Astrocyte (in vitro differentiated cells and primary cell): ENCODE measurements at regions not wholly inside any gene's neighbourhood (a gene's known extent, or its start where the extent isn't known, plus 50 kb on each side); places are given as distances from the start of the nearest gene placed in this dataset.

ENCODE experiments used
- DNase-seq: peaks from one replicate; pipeline ENCODE4 v3.0.0-alpha.2; 2010; ENCODE audit warnings: low read depth
- FAIRE-seq: peaks from 2 replicates; lab custom pipeline; 2011; peaks lifted over from hg19 to GRCh38; lab: Jason Lieb, UNC
- H2AFZ ChIP-seq: 2 replicates; pipeline ENCODE4 v1.6.0; 2012; ENCODE audit warnings: low read depth, low read length, inconsistent platforms
- H3K27ac ChIP-seq: 2 replicates; pipeline ENCODE4 v1.5.1; 2011; ENCODE audit warnings: low read depth, low read length, inconsistent platforms
- H3K27me3 ChIP-seq: 2 replicates; pipeline ENCODE4 v1.6.0; 2011; ENCODE audit warnings: low read length, inconsistent platforms; ENCODE audit not compliant: insufficient read depth
- H3K36me3 ChIP-seq: 2 replicates; pipeline ENCODE4 v1.5.1; 2011; ENCODE audit warnings: low read length, inconsistent platforms; ENCODE audit not compliant: insufficient read depth
- H3K4me1 ChIP-seq: 2 replicates; pipeline ENCODE4 v1.5.1; 2011; ENCODE audit warnings: low read length, inconsistent platforms; ENCODE audit not compliant: insufficient read depth
- H3K4me2 ChIP-seq: 2 replicates; pipeline ENCODE4 v1.6.0; 2012; ENCODE audit warnings: low read length, inconsistent platforms
- H3K4me3 ChIP-seq: 2 replicates; pipeline ENCODE4 v1.5.1; 2011; ENCODE audit warnings: low read depth, mild to moderate bottlenecking, low read length, inconsistent platforms; ENCODE audit not compliant: insufficient read depth
- H3K79me2 ChIP-seq: 2 replicates; pipeline ENCODE4 v1.6.0; 2012; ENCODE audit warnings: mild to moderate bottlenecking, low read length, inconsistent platforms; ENCODE audit not compliant: insufficient read depth
- H3K9ac ChIP-seq: 2 replicates; pipeline ENCODE4 v1.6.0; 2012; ENCODE audit warnings: mild to moderate bottlenecking, low read length, inconsistent platforms
- H3K9me3 ChIP-seq: 2 replicates; pipeline ENCODE4 v1.5.1; 2012; ENCODE audit warnings: low read depth, mild to moderate bottlenecking, low read length, inconsistent platforms; ENCODE audit not compliant: insufficient read depth
- H4K20me1 ChIP-seq: 2 replicates; pipeline ENCODE4 v1.6.0; 2012; ENCODE audit warnings: low read length, inconsistent platforms; ENCODE audit not compliant: insufficient read depth
- H3K27ac Mint-ChIP-seq: one replicate; pipeline ENCODE4 v1.8.0; 2021; ENCODE audit warnings: mild to moderate bottlenecking, mixed read lengths; ENCODE audit not compliant: unreplicated experiment
- H3K27me3 Mint-ChIP-seq: one replicate; pipeline ENCODE4 v1.8.0; 2021; ENCODE audit warnings: low read depth, mixed read lengths; ENCODE audit not compliant: unreplicated experiment
- H3K36me3 Mint-ChIP-seq: one replicate; pipeline ENCODE4 v1.8.0; 2021; ENCODE audit warnings: low read depth, mixed read lengths; ENCODE audit not compliant: unreplicated experiment
- H3K4me1 Mint-ChIP-seq: one replicate; pipeline ENCODE4 v1.8.0; 2021; ENCODE audit warnings: low read depth, mixed read lengths; ENCODE audit not compliant: unreplicated experiment
- H3K4me3 Mint-ChIP-seq: one replicate; pipeline ENCODE4 v1.8.0; 2021; ENCODE audit warnings: mild to moderate bottlenecking, moderate library complexity, mixed read lengths; ENCODE audit not compliant: unreplicated experiment
- H3K9me3 Mint-ChIP-seq: one replicate; pipeline ENCODE4 v1.8.0; 2021; ENCODE audit warnings: mild to moderate bottlenecking, mixed read lengths; ENCODE audit not compliant: unreplicated experiment
- CTCF ChIP-seq: IDR thresholded peaks from 2 replicates; pipeline ENCODE4 v1.5.1; 2011; ENCODE audit warnings: low read depth, mild to moderate bottlenecking, inconsistent platforms, low read length, moderate library complexity; ENCODE audit not compliant: insufficient read depth
- EZH2 ChIP-seq: IDR thresholded peaks from 2 replicates; pipeline ENCODE4 v1.6.1; 2012; ENCODE audit warnings: mild to moderate bottlenecking, low read length, inconsistent platforms; ENCODE audit not compliant: insufficient read depth

- Histone ChIP-seq H3K9ac (no peak overlapping the region), H3K27me3 (no peaks in the 10 kb centered on the region), H4K20me1 (no peaks in the 10 kb centered on the region), H3K79me2 (no peaks in the 10 kb centered on the region), H3K4me3 (no peak overlapping the region), H3K36me3 (no peaks in the 10 kb centered on the region), H3K9me3 (no peaks in the 10 kb centered on the region), H3K4me2 (no peak overlapping the region), H2AFZ (no peak overlapping the region), H3K4me1 (no peaks in the 10 kb centered on the region), H3K27ac (no peak overlapping the region)
- TF ChIP-seq EZH2 (no peak), CTCF (no peak)
- Mint-ChIP-seq H3K36me3 (peaks cover 12% of the 10 kb centered on the region), H3K4me3 (no peak overlapping the region), H3K27me3 (no peaks in the 10 kb centered on the region), H3K27ac (no peak overlapping the region), H3K4me1 (no peaks in the 10 kb centered on the region), H3K9me3 (peaks cover 13% of the 10 kb centered on the region)
- DNase-seq (no peak), FAIRE-seq (no peak)
Measured at GRCh38 chr5:136501133-136501532, 135.8 kb upstream of the TRPC7 start.

GRCh38 chr5:136492587-136492986 lies 127.2 kb upstream of the TRPC7 start:
- FAIRE-seq (no peak), DNase-seq (no peak)
- Mint-ChIP-seq H3K4me1 (no peaks in the 10 kb centered on the region), H3K36me3 (peaks cover 6% of the 10 kb centered on the region), H3K4me3 (no peak overlapping the region), H3K27me3 (no peaks in the 10 kb centered on the region), H3K9me3 (peaks cover 9% of the 10 kb centered on the region), H3K27ac (no peak overlapping the region)
- H3K79me2 ChIP-seq = no peaks in the 10 kb centered on the region
- H3K27me3 ChIP-seq = no peaks in the 10 kb centered on the region
- no peaks in the 10 kb centered on the region for H3K4me1 ChIP-seq
- no peaks in the 10 kb centered on the region for H3K36me3 ChIP-seq
- no peak overlapping the region for H3K27ac ChIP-seq
- no peaks in the 10 kb centered on the region for H3K9me3 ChIP-seq
- no peak overlapping the region for H3K4me3 ChIP-seq
- H2AFZ ChIP-seq = no peak overlapping the region
- TF ChIP-seq EZH2 (no peak), CTCF (no peak)
- no peak overlapping the region for H3K9ac ChIP-seq
- no peak overlapping the region for H3K4me2 ChIP-seq
- H4K20me1 ChIP-seq = no peaks in the 10 kb centered on the region

GRCh38 chr5:136491806-136492205 lies 126.5 kb upstream of the TRPC7 start:
- H3K4me3 ChIP-seq = no peak overlapping the region
- no peak overlapping the region for H2AFZ ChIP-seq
- DNase-seq (no peak), FAIRE-seq (no peak)
- H3K4me1 ChIP-seq = no peaks in the 10 kb centered on the region
- no peaks in the 10 kb centered on the region for H3K9me3 ChIP-seq
- Mint-ChIP-seq H3K36me3 (peaks cover 4% of the 10 kb centered on the region), H3K4me3 (no peak overlapping the region), H3K4me1 (peaks cover under 1% of the 10 kb centered on the region), H3K27me3 (no peaks in the 10 kb centered on the region), H3K27ac (no peak overlapping the region), H3K9me3 (peaks cover 6% of the 10 kb centered on the region)
- H3K27me3 ChIP-seq = no peaks in the 10 kb centered on the region
- no peak overlapping the region for H3K9ac ChIP-seq
- no peaks in the 10 kb centered on the region for H3K79me2 ChIP-seq
- H4K20me1 ChIP-seq = no peaks in the 10 kb centered on the region
- H3K36me3 ChIP-seq = no peaks in the 10 kb centered on the region
- H3K4me2 ChIP-seq = no peak overlapping the region
- H3K27ac ChIP-seq = no peak overlapping the region
- no peak for TF ChIP-seq EZH2
- no peak for TF ChIP-seq CTCF
